Right lobe of liver (tissue), 4 donors: ENCODE measurements at regions not wholly inside any gene's neighbourhood (a gene's known extent, or its start where the extent isn't known, plus 50 kb on each side); places are given as distances from the start of the nearest gene placed in this dataset.
"Not testable (repeated sequence)": the region's sequence is repeated elsewhere in the genome, so short reads cannot be mapped to it uniquely, and the experiment has no call there.

Source experiments
- POLR2A ChIP-seq: fragments of 450-650 bp; IDR thresholded peaks from one replicate; pipeline ENCODE4 v1.6.1; 2017; ENCODE audit warnings: antibody characterized with exemption, mild to moderate bottlenecking
- TF ChIP-seq, protein P1 (sequence below), 4 donors: fragments of 200-600 bp in 3 of 4; fragments of 450-650 bp in 1 of 4; IDR thresholded peaks; one replicate each; pipeline versions ENCODE4 v1.5.1 to v1.8.0; 2016 to 2022; ENCODE audit warnings: antibody characterized with exemption in 4 of 4, mild to moderate bottlenecking in 2 of 4
- donor health status: DM: no; HTN: no; CAD: no.
- donor health status: DM: no; HTN: no; CAD: no.
- donor health status: DM: no; HTN: yes; CAD: no.

DNA sequence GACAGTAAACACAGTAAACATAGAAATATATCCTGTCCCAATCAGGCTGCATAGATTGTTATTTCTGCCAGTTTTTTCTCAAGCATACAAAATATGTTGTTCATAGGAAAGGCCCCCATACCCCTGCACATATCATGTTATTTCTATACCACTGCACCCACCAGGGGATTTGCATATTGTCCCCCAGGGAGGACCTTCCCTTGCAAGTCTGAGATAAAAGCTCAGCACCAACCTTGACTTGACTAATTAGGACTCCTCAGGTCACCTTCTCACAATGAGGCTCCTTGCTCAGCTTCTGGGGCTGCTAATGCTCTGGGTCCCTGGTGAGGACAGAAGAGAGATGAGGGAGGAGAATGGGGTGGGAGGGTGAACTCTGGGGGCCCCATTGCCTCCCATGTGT lies 1313.1 kb downstream of the RPIA start:
- TF ChIP-seq, protein P1, sequence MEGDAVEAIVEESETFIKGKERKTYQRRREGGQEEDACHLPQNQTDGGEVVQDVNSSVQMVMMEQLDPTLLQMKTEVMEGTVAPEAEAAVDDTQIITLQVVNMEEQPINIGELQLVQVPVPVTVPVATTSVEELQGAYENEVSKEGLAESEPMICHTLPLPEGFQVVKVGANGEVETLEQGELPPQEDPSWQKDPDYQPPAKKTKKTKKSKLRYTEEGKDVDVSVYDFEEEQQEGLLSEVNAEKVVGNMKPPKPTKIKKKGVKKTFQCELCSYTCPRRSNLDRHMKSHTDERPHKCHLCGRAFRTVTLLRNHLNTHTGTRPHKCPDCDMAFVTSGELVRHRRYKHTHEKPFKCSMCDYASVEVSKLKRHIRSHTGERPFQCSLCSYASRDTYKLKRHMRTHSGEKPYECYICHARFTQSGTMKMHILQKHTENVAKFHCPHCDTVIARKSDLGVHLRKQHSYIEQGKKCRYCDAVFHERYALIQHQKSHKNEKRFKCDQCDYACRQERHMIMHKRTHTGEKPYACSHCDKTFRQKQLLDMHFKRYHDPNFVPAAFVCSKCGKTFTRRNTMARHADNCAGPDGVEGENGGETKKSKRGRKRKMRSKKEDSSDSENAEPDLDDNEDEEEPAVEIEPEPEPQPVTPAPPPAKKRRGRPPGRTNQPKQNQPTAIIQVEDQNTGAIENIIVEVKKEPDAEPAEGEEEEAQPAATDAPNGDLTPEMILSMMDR (IDR thresholded peaks at IDR 0.05), result not testable (repeated sequence)
- not testable (repeated sequence) for TF ChIP-seq POLR2A
